Neural cell (in vitro differentiated cells): ENCODE measurements at regions not wholly inside any gene's neighbourhood (a gene's known extent, or its start where the extent isn't known, plus 50 kb on each side); places are given as distances from the start of the nearest gene placed in this dataset.

ENCODE experiments used
- H2AFZ ChIP-seq: fragments of 200-600, 300-800 bp; sonication (generic), shearing (Covaris generic); 2 replicates; pipeline ENCODE4 v1.6.0; 2014; ENCODE audit warnings: low read depth, mild to moderate bottlenecking, antibody characterized with exemption, low read length, moderate library complexity
- H3F3A ChIP-seq: fragments of 200-600 bp; shearing (Covaris generic); 2 replicates; pipeline ENCODE4 v1.6.1; 2016; ENCODE audit warnings: mild to moderate bottlenecking, moderate library complexity, mixed read lengths, antibody characterized with exemption, low read length; ENCODE audit not compliant: insufficient read depth, poor library complexity, severe bottlenecking
- H3K27ac ChIP-seq: fragments of 200-600, 300-800 bp; sonication (generic), shearing (Covaris generic); 2 replicates; pipeline ENCODE4 v1.5.1; 2014; ENCODE audit warnings: mild to moderate bottlenecking, low read length, moderate library complexity
- H3K27me3 ChIP-seq: fragments of 300-800, 200-600 bp; sonication (generic), shearing (Covaris generic); 2 replicates; pipeline ENCODE4 v1.6.0; 2014; ENCODE audit warnings: mild to moderate bottlenecking, low read depth, low read length, moderate library complexity; ENCODE audit not compliant: insufficient read depth
- H3K36me3 ChIP-seq: fragments of 300-800, 200-600 bp; sonication (generic), shearing (Covaris generic); 2 replicates; pipeline ENCODE4 v1.5.1; 2014; ENCODE audit warnings: mild to moderate bottlenecking, antibody characterized with exemption, low read length, moderate library complexity; ENCODE audit not compliant: insufficient read depth
- H3K4me2 ChIP-seq: fragments of 300-800, 200-600 bp; sonication (generic), shearing (Covaris generic); 2 replicates; pipeline ENCODE4 v1.6.0; 2014; ENCODE audit warnings: mild to moderate bottlenecking, low read length
- H3K4me3 ChIP-seq: fragments of 300-800, 200-600 bp; sonication (generic), shearing (Covaris generic); 2 replicates; pipeline ENCODE4 v1.5.1; 2014; ENCODE audit warnings: mild to moderate bottlenecking, low read length, moderate library complexity
- H3K79me2 ChIP-seq: fragments of 200-600 bp; shearing (Covaris generic); replicated peaks from 2 replicates; pipeline ENCODE4 v1.6.0; 2014; ENCODE audit warnings: mild to moderate bottlenecking, low read length, moderate library complexity; ENCODE audit not compliant: insufficient read depth
- H3K9ac ChIP-seq: fragments of 300-800, 200-600 bp; sonication (generic), shearing (Covaris generic); 2 replicates; pipeline ENCODE4 v1.6.1; 2016; ENCODE audit warnings: mild to moderate bottlenecking, low read length, mixed read lengths
- H3K9me2 ChIP-seq: fragments of 200-600 bp; shearing (Covaris generic); 2 replicates; pipeline ENCODE4 v1.6.1; 2016; ENCODE audit warnings: mild to moderate bottlenecking, low read length, mixed read lengths; ENCODE audit not compliant: insufficient read depth
- H3K9me3 ChIP-seq: fragments of 200-600, 300-800 bp; sonication (generic), shearing (Covaris generic); 2 replicates; pipeline ENCODE4 v1.6.1; 2016; ENCODE audit warnings: mild to moderate bottlenecking, mixed run types, low read length, moderate library complexity, mixed read lengths
- H4K20me1 ChIP-seq: fragments of 200-600 bp; shearing (Covaris generic); 2 replicates; pipeline ENCODE4 v1.6.1; 2016; ENCODE audit warnings: mild to moderate bottlenecking, mixed run types; ENCODE audit not compliant: insufficient read depth
- CTCF ChIP-seq: fragments of 450-650 bp; IDR thresholded peaks from 2 replicates; pipeline ENCODE4 v1.5.1; 2014; ENCODE audit warnings: antibody characterized with exemption, mild to moderate bottlenecking, moderate library complexity; ENCODE audit not compliant: poor library complexity, severe bottlenecking
- EP300 ChIP-seq: fragments of 450-650 bp; conservative IDR thresholded peaks from 2 replicates; pipeline ENCODE4 v1.6.1; 2014; ENCODE audit warnings: antibody characterized with exemption, mild to moderate bottlenecking, moderate library complexity; ENCODE audit not compliant: poor library complexity, severe bottlenecking
- EZH2 ChIP-seq: fragments of 200-600, 300-800 bp; shearing (Covaris generic), sonication (generic); IDR thresholded peaks from 2 replicates; pipeline ENCODE4 v1.6.1; 2014; ENCODE audit warnings: antibody characterized with exemption, low read length, borderline replicate concordance, mild to moderate bottlenecking; ENCODE audit not compliant: insufficient read depth, poor library complexity, severe bottlenecking
- MXI1 ChIP-seq: fragments of 450-650 bp; conservative IDR thresholded peaks from 2 replicates; pipeline ENCODE4 v1.6.1; 2014; ENCODE audit warnings: antibody characterized with exemption, mild to moderate bottlenecking; ENCODE audit not compliant: poor library complexity, severe bottlenecking
- POLR2AphosphoS5 ChIP-seq: IDR thresholded peaks from 2 replicates; pipeline ENCODE4 v1.6.1; 2012
- RAD21 ChIP-seq: fragments of 450-650 bp; conservative IDR thresholded peaks from 2 replicates; pipeline ENCODE4 v1.6.1; 2014; ENCODE audit warnings: antibody characterized with exemption, mild to moderate bottlenecking, moderate library complexity
- REST ChIP-seq: IDR thresholded peaks from 2 replicates; pipeline ENCODE4 v1.6.1; 2012; ENCODE audit warnings: borderline replicate concordance
- SMC3 ChIP-seq: fragments of 450-650 bp; conservative IDR thresholded peaks from 2 replicates; pipeline ENCODE4 v1.6.1; 2014; ENCODE audit warnings: antibody characterized with exemption, mild to moderate bottlenecking, moderate library complexity; ENCODE audit not compliant: poor library complexity
- TAF1 ChIP-seq: IDR thresholded peaks from 2 replicates; pipeline ENCODE4 v1.6.1; 2012; ENCODE audit warnings: low read depth

DNA sequence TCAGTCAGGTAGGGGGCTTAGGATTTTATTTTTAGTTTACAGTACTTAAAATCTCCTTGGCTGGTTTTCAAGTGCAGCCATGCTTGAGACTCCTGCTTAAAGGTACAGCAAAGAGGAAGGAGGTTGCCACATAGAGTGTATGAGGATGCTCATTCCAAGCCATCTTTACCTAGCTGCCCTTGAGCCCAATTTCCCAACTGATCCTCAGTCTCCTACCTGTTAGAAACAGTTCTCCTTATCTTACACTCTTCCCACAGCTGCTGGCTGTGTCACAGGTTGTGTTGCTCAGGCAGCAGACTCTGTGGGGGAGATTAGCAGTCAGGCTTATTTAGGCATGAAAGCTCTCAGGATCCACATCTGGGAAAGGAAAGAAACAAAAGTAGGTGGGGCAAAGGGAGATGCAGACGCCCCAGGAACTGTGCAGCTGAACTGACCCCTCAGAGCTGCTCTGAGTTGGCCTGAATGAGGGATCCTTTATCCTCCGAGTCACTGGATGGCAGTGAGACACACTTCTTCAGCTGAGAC lies 95.1 kb downstream of the NMUR2 start:
- no peak for TF ChIP-seq EP300
- TF ChIP-seq SMC3 = no peak
- TF ChIP-seq POLR2AphosphoS5 = no peak
- no peak for TF ChIP-seq RAD21
- no peak for TF ChIP-seq REST
- no peak for TF ChIP-seq EZH2
- TF ChIP-seq TAF1 = no peak
- no peak for TF ChIP-seq CTCF
- no peak for TF ChIP-seq MXI1
- H3K79me2 ChIP-seq = no peaks in the 10 kb centered on the region
- H3K4me2 ChIP-seq = no peak overlapping the region

DNA sequence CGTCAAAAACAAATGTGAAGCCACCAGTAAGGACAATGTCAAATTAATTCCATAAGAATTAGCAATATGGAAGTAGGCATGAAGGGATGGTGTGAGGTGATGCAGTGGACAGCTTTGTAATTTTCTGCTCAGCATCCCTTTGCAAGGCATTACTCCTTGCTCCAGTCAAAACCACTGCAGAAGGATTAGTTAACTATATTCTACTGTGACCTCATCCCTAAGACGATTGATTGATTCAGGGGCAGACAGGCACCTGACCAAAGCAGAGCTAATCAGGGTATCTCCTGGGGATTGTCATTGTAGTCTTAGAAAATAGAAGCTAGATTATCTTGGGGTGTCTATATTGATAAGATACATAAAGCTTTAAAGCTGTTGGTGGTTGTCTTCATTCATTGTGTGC lies 98.7 kb downstream of the NMUR2 start:
- Histone ChIP-seq H4K20me1 (no peaks in the 10 kb centered on the region), H2AFZ (no peak overlapping the region), H3K27me3 (no peaks in the 10 kb centered on the region), H3K9ac (no peak overlapping the region), H3K36me3 (no peaks in the 10 kb centered on the region), H3K4me2 (no peak overlapping the region), H3K79me2 (no peaks in the 10 kb centered on the region), H3K9me2 (no peaks in the 10 kb centered on the region), H3K9me3 (no peaks in the 10 kb centered on the region), H3K27ac (no peak overlapping the region), H3F3A (no peaks in the 10 kb centered on the region), H3K4me3 (no peak overlapping the region)
- TF ChIP-seq REST = no peak
- TF ChIP-seq CTCF = no peak
- no peak for TF ChIP-seq SMC3
- TF ChIP-seq POLR2AphosphoS5 = no peak
- no peak for TF ChIP-seq TAF1
- TF ChIP-seq EP300 = no peak
- no peak for TF ChIP-seq MXI1
- TF ChIP-seq RAD21 = no peak
- no peak for TF ChIP-seq EZH2

More for the DNA sequence above, 95.1 kb downstream of the NMUR2 start:
- no peak overlapping the region for H3K4me3 ChIP-seq
- no peak overlapping the region for H3K9ac ChIP-seq
- H3K36me3 ChIP-seq = no peaks in the 10 kb centered on the region
- no peak overlapping the region for H3K27ac ChIP-seq
- H3K27me3 ChIP-seq = no peaks in the 10 kb centered on the region
- H3K9me3 ChIP-seq = no peaks in the 10 kb centered on the region
- H4K20me1 ChIP-seq = no peaks in the 10 kb centered on the region
- no peaks in the 10 kb centered on the region for H3F3A ChIP-seq
- no peaks in the 10 kb centered on the region for H3K9me2 ChIP-seq
- H2AFZ ChIP-seq = no peak overlapping the region
